RWPE1 (cell line): ENCODE measurements at regions not wholly inside any gene's neighbourhood (a gene's known extent, or its start where the extent isn't known, plus 50 kb on each side); places are given as distances from the start of the nearest gene placed in this dataset.

ENCODE experiments used
- CTCF ChIA-PET: fragments of 350-600 bp; sonication (Branson Sonifier 250); formaldehyde crosslinking; extraction: SDS; loops from one replicate; lab custom pipeline; 2021; lab: Yijun Ruan, JAX
- POLR2A ChIA-PET: fragments of 400-600 bp; formaldehyde crosslinking; extraction: SDS; loops from one replicate; lab custom pipeline; 2020; ENCODE audit warnings: antibody characterized with exemption; ENCODE audit not compliant: low non-redundant PET; lab: Yijun Ruan, JAX
- DNase-seq: peaks from one replicate; pipeline ENCODE4 v3.0.0; 2012; ENCODE audit warnings: low spot score
- H3K27ac ChIP-seq: fragments of 450-650 bp; 2 replicates; pipeline ENCODE4 v1.5.1; 2017
- TF ChIP-seq, protein P1 (sequence below): fragments of 450-650 bp; conservative IDR thresholded peaks from 2 replicates; pipeline ENCODE4 v1.5.1; 2017; ENCODE audit warnings: low read depth, mild to moderate bottlenecking

DNA sequence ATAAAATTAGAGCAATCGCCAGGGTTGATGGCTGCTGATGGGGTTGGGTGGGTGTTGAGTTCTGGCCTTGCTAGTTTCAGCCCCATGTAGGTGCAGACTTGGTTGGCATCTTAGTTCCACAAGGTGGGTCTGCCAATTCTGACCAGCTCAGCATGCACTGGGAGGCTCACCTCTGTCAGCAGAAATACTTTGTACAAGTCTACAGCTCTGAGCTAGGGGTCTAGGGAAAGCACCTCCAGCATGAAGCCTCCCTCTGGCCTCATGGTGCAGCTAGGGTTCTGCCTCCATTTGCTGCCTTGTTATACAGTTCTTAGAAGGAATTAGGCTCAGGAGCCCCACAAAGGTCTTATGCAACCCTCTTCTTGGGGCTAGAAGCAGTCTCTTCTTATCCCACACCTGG lies 278.9 kb upstream of the HDAC4 start:
- ChIA-PET POLR2A (no interaction called here), CTCF (no interaction called here)
- DNase-seq = no peak
- no peak overlapping the region for H3K27ac ChIP-seq
- TF ChIP-seq, protein P1, sequence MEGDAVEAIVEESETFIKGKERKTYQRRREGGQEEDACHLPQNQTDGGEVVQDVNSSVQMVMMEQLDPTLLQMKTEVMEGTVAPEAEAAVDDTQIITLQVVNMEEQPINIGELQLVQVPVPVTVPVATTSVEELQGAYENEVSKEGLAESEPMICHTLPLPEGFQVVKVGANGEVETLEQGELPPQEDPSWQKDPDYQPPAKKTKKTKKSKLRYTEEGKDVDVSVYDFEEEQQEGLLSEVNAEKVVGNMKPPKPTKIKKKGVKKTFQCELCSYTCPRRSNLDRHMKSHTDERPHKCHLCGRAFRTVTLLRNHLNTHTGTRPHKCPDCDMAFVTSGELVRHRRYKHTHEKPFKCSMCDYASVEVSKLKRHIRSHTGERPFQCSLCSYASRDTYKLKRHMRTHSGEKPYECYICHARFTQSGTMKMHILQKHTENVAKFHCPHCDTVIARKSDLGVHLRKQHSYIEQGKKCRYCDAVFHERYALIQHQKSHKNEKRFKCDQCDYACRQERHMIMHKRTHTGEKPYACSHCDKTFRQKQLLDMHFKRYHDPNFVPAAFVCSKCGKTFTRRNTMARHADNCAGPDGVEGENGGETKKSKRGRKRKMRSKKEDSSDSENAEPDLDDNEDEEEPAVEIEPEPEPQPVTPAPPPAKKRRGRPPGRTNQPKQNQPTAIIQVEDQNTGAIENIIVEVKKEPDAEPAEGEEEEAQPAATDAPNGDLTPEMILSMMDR = no peak

DNA sequence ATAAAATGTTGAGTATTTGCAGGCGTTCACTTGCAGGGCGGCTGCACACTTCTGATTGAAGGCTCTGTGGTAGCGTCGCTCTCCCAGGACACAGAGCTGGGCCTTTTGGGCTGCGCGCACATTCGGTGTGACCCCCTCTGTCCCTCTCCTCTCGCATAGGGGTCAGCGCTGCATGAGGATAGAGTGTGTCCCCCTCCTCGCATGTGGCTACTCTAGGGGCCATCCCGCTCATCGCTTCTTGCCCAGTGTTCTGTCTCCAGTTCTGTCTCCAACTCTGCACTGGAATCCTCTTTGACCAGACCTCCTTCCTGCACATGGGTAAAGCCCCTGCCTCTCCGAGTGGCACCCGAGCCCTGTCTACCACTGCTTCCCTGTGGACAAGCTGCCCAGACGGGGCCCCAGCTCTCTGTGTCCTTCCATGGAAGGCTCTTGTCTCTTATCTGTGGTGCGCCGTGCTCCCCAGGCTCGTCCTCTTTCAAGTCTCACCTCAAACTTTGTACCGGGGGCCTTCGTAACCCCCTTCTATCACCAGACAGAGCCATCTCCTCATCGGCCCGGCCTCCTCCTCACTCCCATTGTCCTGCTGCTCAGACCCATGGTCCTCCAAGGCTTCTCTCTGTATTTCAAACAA lies 278.0 kb upstream of the HDAC4 start:
- ChIA-PET CTCF (interaction anchor here (0.6 kb wide), 1 partner anchor 818 kb away, joined by 4 read pairs; no protein-coding TSS in a partner anchor), POLR2A (no interaction called here)
- TF ChIP-seq, protein P1 = no peak

GRCh38 chr2:239678186-239678490 lies 277.3 kb upstream of the HDAC4 start:
- TF ChIP-seq, protein P1 = no peak
- CTCF ChIA-PET = no interaction called here
- no peak overlapping the region for H3K27ac ChIP-seq
- no peak for DNase-seq
- POLR2A ChIA-PET = no interaction called here

More for the DNA sequence above, 278.0 kb upstream of the HDAC4 start:
- no peak for DNase-seq
- H3K27ac ChIP-seq = no peak overlapping the region

GRCh38 chr2:239677453-239678185 lies 276.8 kb upstream of the HDAC4 start:
- POLR2A ChIA-PET = no interaction called here
- DNase-seq = no peak
- CTCF ChIA-PET = no interaction called here
- TF ChIP-seq, protein P1 = no peak
- H3K27ac ChIP-seq = no peak overlapping the region

DNA sequence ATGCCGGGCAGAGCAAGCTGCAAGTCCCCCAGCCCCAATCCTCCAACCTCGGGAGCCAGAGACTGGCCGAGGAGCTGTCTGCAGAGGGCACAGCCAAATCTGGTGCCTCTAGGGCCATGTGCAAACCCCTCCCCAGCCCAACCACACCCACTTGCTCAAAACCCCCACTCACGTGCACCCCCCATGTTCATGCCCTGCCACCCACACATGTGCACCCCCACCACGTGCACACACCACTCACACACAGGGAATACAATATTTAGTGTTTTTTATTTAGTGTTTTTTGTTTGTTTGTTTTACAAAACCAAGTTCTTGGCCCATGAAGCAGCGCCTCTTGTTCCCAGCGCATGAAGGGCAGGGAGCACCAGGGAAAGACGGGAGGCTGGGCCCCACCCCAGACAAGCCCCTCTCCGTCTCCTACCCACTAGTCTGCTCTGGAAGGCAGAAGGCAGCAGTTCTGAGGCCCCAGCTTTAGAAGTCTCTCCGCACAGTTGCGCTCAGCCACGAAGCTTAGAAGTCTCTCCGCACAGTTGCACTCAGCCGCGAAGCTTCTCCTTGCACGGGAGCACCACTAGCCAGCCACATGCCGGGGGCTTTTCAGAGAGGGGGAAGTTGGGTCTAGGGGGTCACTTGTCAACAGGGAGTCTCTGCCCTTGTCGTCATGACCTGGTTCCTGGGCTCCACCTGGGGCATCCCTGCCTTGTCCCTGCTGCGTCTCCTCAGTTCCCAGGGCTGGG lies 276.1 kb upstream of the HDAC4 start:
- H3K27ac ChIP-seq = no peak overlapping the region
- ChIA-PET CTCF (no interaction called here), POLR2A (no interaction called here)
- TF ChIP-seq, protein P1 = no peak
- DNase-seq = no peak

GRCh38 chr2:239675826-239676715 lies 275.3 kb upstream of the HDAC4 start:
- no peak for DNase-seq
- ChIA-PET POLR2A (no interaction called here), CTCF (interaction anchor here (0.7 kb wide), 1 partner anchor 406 kb away, joined by 3 read pairs; no protein-coding TSS in a partner anchor)
- H3K27ac ChIP-seq = no peak overlapping the region
- TF ChIP-seq, protein P1 = no peak
